HepG2 (cell line): ENCODE measurements at regions not wholly inside any gene's neighbourhood (a gene's known extent, or its start where the extent isn't known, plus 50 kb on each side); places are given as distances from the start of the nearest gene placed in this dataset.

ENCODE experiments used
- ATAC-seq: fragments of 200-7000 bp; cut with Tn5 transposase; 3 replicates; pipeline ENCODE4 v1.9.1; 2020; ENCODE audit warnings: mild to moderate bottlenecking, moderate library complexity
- BruUV-seq: library from RNA; stranded (reverse); fragments of 400-500 nt; replicated peaks from 2 replicates; lab custom pipeline; 2021; lab: Mats Ljungman, UMichigan
- CTCF ChIA-PET: fragments of 300-600 bp; formaldehyde crosslinking; extraction: SDS; loops from one replicate; lab custom pipeline; 2021; ENCODE audit warnings: low total read pairs, inconsistent platforms, low intra/inter-chr PET ratio; lab: Yijun Ruan, JAX
- POLR2A ChIA-PET: fragments of 350-600 bp; sonication (Branson Sonifier 250); formaldehyde crosslinking; loops from one replicate; lab custom pipeline; 2020; ENCODE audit warnings: antibody characterized with exemption, inconsistent platforms; lab: Yijun Ruan, JAX
- DNase-seq: peaks from one replicate; pipeline ENCODE4 v3.0.0-alpha.2; 2015; ENCODE audit warnings: low spot score
- FAIRE-seq: peaks from 3 replicates; lab custom pipeline; 2011; peaks lifted over from hg19 to GRCh38; lab: Jason Lieb, UNC
- H2AFZ ChIP-seq: one replicate; pipeline ENCODE4 v1.6.1; 2011; ENCODE audit warnings: low read length, inconsistent platforms
- H3K27ac ChIP-seq: fragments of 300-600 bp; 3 replicates; pipeline ENCODE4 v1.8.0; 2011; ENCODE audit warnings: mixed run types, mild to moderate bottlenecking, mixed read lengths, low read length, inconsistent platforms; ENCODE audit not compliant: insufficient read depth; ENCODE audit errors: extremely low read length
- H3K27me3 ChIP-seq, 2 experiments: fragments of 200-600 bp in 1 of 2; 2 replicates in 1 of 2; 3 replicates in 1 of 2; pipeline versions ENCODE4 v1.6.0 to v1.8.0; 2011; ENCODE audit warnings: low read length in 2 of 2, mild to moderate bottlenecking in 2 of 2, moderate library complexity in 2 of 2, inconsistent platforms in 1 of 2; ENCODE audit not compliant: insufficient read depth in 2 of 2, control insufficient read depth in 1 of 2
- H3K36me3 ChIP-seq, 2 experiments: fragments of 200-600 bp in 1 of 2; replicated peaks in 1 of 2; 2 replicates in 1 of 2; 3 replicates in 1 of 2; pipeline versions ENCODE4 v1.5.1 to v1.8.0; 2011; ENCODE audit warnings: low read length in 2 of 2, inconsistent platforms in 1 of 2; ENCODE audit not compliant: insufficient read depth in 2 of 2, control insufficient read depth in 1 of 2
- H3K4me1 ChIP-seq: 2 replicates; pipeline ENCODE4 v1.5.1; 2012; ENCODE audit warnings: low read length, inconsistent platforms; ENCODE audit not compliant: insufficient read depth
- H3K4me2 ChIP-seq: 2 replicates; pipeline ENCODE4 v1.6.0; 2011; ENCODE audit warnings: low read depth, low read length, inconsistent platforms
- H3K4me3 ChIP-seq, 3 experiments: fragments of 200-600 bp in 1 of 3; sonication (generic), shearing (Covaris generic) in 1 of 3; replicated peaks in 1 of 3; 2 replicates each; pipeline ENCODE4 v1.5.1; 2011 to 2016; ENCODE audit warnings: low read length in 3 of 3, inconsistent platforms in 2 of 3, low read depth in 2 of 3, mild to moderate bottlenecking in 2 of 3, control low read depth in 1 of 3, mixed read lengths in 1 of 3; ENCODE audit not compliant: insufficient read depth in 1 of 3
- H3K79me2 ChIP-seq: one replicate; pipeline ENCODE4 v1.6.1; 2011; ENCODE audit warnings: low read length, inconsistent platforms; ENCODE audit not compliant: insufficient read depth
- H3K9ac ChIP-seq: 2 replicates; pipeline ENCODE4 v1.6.0; 2011; ENCODE audit warnings: mild to moderate bottlenecking, low read depth, low read length, inconsistent platforms; ENCODE audit not compliant: insufficient read depth
- H3K9me3 ChIP-seq: 2 replicates; pipeline ENCODE4 v1.5.1; 2012; ENCODE audit warnings: mild to moderate bottlenecking, low read length
- H4K20me1 ChIP-seq: 2 replicates; pipeline ENCODE4 v1.6.0; 2011; ENCODE audit warnings: inconsistent platforms, mild to moderate bottlenecking, low read length, moderate library complexity; ENCODE audit not compliant: insufficient read depth
- CREB1 ChIP-seq, 2 experiments: fragments of 450-650 bp in 1 of 2; IDR thresholded peaks; 2 replicates each; pipeline ENCODE4 v1.6.1; 2016 to 2017; ENCODE audit warnings: control low read depth in 1 of 2, mild to moderate bottlenecking in 1 of 2, missing compliant biosample characterization in 1 of 2, missing genetic modification characterization in 1 of 2
- HOXA5 ChIP-seq: sonication (generic); formaldehyde crosslinking; IDR thresholded peaks from 2 replicates; pipeline ENCODE4 v1.4.0; 2020; ENCODE audit warnings: missing genetic modification reagents
- NFRKB ChIP-seq: fragments of 450-650 bp; IDR thresholded peaks from 2 replicates; pipeline ENCODE4 v1.6.1; 2017
- RAD51 ChIP-seq: fragments of 450-650 bp; IDR thresholded peaks from 2 replicates; pipeline ENCODE4 v1.6.1; 2016; ENCODE audit warnings: borderline replicate concordance
- SPEN ChIP-seq: sonication (generic); formaldehyde crosslinking; IDR thresholded peaks from 2 replicates; pipeline ENCODE4 v1.5.1; 2020; ENCODE audit warnings: low read depth, mild to moderate bottlenecking, missing genetic modification reagents
- ZNF317 ChIP-seq: sonication (generic); formaldehyde crosslinking; IDR thresholded peaks from 2 replicates; pipeline ENCODE4 v1.5.0; 2020; ENCODE audit warnings: mild to moderate bottlenecking, missing genetic modification reagents
- ZSCAN29 ChIP-seq: sonication (generic); formaldehyde crosslinking; conservative IDR thresholded peaks from 2 replicates; pipeline ENCODE4 v1.4.0; 2020; ENCODE audit warnings: mild to moderate bottlenecking, missing genetic modification reagents
- WGBS: methylation state at CpG from one replicate; pipeline ENCODE4 v1.1.6; 2017; ENCODE audit warnings: low lambda C conversion rate; 5-methylcytosine and 5-hydroxymethylcytosine counted together
- in situ Hi-C: cut with HindIII; loops from 2 replicates; pipeline ENCODE4 v1.10.0; 2017; ENCODE audit warnings: low pct_unique_long_range_greater_than_20kb; ENCODE audit not compliant: extremely low pct_ligation_motif_present
- intact Hi-C: fragments of 100-400 bp; cut with micrococcal nuclease; formaldehyde crosslinking; loops from one replicate; pipeline ENCODE4 v1.10.0; 2022; ENCODE audit not compliant: unreplicated experiment
- TF ChIP-seq, protein P1 (sequence below): sonication (generic); formaldehyde crosslinking; IDR thresholded peaks from 2 replicates; pipeline ENCODE4 v1.4.0; 2020; ENCODE audit warnings: missing genetic modification reagents, mild to moderate bottlenecking, borderline replicate concordance
- TF ChIP-seq, protein P2 (sequence below): sonication (generic); formaldehyde crosslinking; IDR thresholded peaks from 2 replicates; pipeline ENCODE4 v1.4.0; 2020; ENCODE audit warnings: mild to moderate bottlenecking, missing genetic modification reagents, borderline replicate concordance

DNA sequence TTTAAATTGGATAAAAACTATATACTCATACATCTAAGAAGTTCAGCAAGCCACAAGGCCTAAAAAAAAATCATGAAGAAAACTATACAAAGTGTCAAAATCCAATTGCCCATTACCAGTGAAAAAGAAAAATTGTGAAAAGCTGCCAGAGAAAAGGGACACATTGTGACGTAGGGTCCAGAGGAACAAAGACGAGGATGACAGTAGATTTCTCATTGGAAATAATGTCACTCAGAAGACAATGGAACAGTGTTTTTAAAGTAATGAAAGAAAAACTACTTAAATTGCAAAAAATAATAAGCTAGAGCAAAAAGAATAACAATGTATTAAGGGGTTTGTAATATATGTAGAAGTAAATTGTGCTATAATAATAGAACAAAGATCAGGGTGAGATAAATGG is 195.2 kb downstream of the EFNB2 start:
- CTCF ChIA-PET, result no interaction called here
- H4K20me1 ChIP-seq, result no peaks in the 10 kb centered on the region

DNA sequence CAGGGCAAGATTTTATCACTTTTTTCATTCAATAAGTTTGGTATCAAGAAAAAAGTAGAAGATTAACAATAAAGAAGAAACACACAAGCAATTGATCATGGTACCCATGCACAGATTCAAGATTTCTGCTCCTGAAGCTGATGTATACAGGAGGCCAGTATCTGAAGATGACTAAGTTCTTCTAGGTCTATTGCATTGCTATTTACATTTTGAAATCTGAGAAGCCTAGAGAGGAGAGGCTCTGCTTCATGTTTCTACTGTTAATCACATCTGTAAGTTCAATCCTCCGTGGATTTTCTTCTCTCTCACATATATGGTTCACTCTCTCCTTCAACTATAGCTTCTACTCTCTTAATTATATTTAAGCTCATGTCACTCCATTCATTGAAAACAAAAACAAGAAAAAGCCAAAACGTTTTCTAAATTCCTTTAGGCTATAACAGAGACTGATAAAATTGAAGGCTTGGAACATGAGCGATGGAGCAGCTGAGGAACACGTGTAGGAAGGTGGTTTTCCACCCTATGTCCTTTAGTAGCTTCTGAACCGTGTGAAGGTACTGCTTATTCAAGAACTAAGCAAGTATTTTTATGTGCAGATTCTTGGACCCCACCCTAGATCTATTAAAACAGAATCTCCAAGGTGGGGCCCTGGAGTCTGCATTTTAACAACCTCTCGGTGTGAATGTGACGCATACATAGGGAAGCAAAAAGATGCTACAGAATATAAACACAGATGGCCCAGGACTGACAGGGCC is 198.2 kb downstream of the EFNB2 start:
- Histone ChIP-seq H2AFZ (no peak overlapping the region), H3K79me2 (no peaks in the 10 kb centered on the region), H3K9ac (no peak overlapping the region), H3K4me3 (no peak overlapping the region), H4K20me1 (no peaks in the 10 kb centered on the region), H3K27ac (no peak overlapping the region), H3K36me3 (no peaks in the 10 kb centered on the region), H3K9me3 (peaks cover 21% of the 10 kb centered on the region), H3K27me3 (no peaks in the 10 kb centered on the region), H3K4me1 (no peaks in the 10 kb centered on the region), H3K4me2 (no peak overlapping the region)
- ChIA-PET POLR2A (no interaction called here), CTCF (no interaction called here)
- no TSS peak for BruUV-seq
- in situ Hi-C loops (no loop called here), intact Hi-C loops (no loop called here)
- DNase-seq (no peak), ATAC-seq (no peak), FAIRE-seq (no peak)
- WGBS, result 18% methylated on average over 7 of the region's 7 CpGs
- TF ChIP-seq, protein P1, sequence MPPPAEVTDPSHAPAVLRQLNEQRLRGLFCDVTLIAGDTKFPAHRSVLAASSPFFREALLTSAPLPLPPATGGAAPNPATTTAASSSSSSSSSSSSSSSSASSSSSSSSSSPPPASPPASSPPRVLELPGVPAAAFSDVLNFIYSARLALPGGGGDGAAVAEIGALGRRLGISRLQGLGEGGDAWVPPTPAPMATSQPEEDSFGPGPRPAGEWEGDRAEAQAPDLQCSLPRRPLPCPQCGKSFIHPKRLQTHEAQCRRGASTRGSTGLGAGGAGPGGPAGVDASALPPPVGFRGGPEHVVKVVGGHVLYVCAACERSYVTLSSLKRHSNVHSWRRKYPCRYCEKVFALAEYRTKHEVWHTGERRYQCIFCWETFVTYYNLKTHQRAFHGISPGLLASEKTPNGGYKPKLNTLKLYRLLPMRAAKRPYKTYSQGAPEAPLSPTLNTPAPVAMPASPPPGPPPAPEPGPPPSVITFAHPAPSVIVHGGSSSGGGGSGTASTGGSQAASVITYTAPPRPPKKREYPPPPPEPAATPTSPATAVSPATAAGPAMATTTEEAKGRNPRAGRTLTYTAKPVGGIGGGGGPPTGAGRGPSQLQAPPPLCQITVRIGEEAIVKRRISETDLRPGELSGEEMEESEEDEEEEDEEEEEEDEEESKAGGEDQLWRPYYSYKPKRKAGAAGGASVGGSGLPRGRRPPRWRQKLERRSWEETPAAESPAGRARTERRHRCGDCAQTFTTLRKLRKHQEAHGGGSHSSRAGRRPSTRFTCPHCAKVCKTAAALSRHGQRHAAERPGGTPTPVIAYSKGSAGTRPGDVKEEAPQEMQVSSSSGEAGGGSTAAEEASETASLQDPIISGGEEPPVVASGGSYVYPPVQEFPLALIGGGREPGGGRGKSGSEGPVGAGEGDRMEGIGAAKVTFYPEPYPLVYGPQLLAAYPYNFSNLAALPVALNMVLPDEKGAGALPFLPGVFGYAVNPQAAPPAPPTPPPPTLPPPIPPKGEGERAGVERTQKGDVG (CRISPR knock-in tag), result no peak
- TF ChIP-seq RAD51 (no peak), NFRKB (no peak), ZSCAN29 (no peak), SPEN (CRISPR knock-in tag) (no peak)
- TF ChIP-seq, protein P2, sequence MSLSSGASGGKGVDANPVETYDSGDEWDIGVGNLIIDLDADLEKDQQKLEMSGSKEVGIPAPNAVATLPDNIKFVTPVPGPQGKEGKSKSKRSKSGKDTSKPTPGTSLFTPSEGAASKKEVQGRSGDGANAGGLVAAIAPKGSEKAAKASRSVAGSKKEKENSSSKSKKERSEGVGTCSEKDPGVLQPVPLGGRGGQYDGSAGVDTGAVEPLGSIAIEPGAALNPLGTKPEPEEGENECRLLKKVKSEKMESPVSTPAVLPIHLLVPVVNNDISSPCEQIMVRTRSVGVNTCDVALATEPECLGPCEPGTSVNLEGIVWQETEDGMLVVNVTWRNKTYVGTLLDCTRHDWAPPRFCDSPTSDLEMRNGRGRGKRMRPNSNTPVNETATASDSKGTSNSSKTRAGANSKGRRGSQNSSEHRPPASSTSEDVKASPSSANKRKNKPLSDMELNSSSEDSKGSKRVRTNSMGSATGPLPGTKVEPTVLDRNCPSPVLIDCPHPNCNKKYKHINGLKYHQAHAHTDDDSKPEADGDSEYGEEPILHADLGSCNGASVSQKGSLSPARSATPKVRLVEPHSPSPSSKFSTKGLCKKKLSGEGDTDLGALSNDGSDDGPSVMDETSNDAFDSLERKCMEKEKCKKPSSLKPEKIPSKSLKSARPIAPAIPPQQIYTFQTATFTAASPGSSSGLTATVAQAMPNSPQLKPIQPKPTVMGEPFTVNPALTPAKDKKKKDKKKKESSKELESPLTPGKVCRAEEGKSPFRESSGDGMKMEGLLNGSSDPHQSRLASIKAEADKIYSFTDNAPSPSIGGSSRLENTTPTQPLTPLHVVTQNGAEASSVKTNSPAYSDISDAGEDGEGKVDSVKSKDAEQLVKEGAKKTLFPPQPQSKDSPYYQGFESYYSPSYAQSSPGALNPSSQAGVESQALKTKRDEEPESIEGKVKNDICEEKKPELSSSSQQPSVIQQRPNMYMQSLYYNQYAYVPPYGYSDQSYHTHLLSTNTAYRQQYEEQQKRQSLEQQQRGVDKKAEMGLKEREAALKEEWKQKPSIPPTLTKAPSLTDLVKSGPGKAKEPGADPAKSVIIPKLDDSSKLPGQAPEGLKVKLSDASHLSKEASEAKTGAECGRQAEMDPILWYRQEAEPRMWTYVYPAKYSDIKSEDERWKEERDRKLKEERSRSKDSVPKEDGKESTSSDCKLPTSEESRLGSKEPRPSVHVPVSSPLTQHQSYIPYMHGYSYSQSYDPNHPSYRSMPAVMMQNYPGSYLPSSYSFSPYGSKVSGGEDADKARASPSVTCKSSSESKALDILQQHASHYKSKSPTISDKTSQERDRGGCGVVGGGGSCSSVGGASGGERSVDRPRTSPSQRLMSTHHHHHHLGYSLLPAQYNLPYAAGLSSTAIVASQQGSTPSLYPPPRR, result no peak

More for the DNA sequence above, 195.2 kb downstream of the EFNB2 start:
- intact Hi-C loops, result no loop called here
- Histone ChIP-seq H3K79me2 (no peaks in the 10 kb centered on the region), H3K36me3 (no peaks in the 10 kb centered on the region), H3K4me2 (no peak overlapping the region), H3K27me3 (no peaks in the 10 kb centered on the region), H2AFZ (no peak overlapping the region), H3K27ac (no peak overlapping the region), H3K4me1 (no peaks in the 10 kb centered on the region), H3K4me3 (no peak overlapping the region), H3K9me3 (peaks cover 21% of the 10 kb centered on the region), H3K9ac (no peak overlapping the region)
- TF ChIP-seq ZNF317 (CRISPR knock-in tag) (peak; percentile 95), CREB1 (IDR thresholded peaks at IDR 0.05) (peak; percentile 15; the same call in 1 of the 2 replicates), CREB1 (CRISPR knock-in tag; IDR thresholded peaks at IDR 0.05) (no peak), HOXA5 (no peak)
- DNase-seq (no peak), FAIRE-seq (no peak), ATAC-seq (no peak)
- in situ Hi-C loops, result no loop called here
- 20% methylated on average over 2 of the region's 2 CpGs for WGBS
- POLR2A ChIA-PET, result no interaction called here
- BruUV-seq, result no TSS peak
